PC-9 (cell line): ENCODE measurements at regions not wholly inside any gene's neighbourhood (a gene's known extent, or its start where the extent isn't known, plus 50 kb on each side); places are given as distances from the start of the nearest gene placed in this dataset.

Experiments
- BruUV-seq: library from RNA; stranded (reverse); fragments of 400-500 nt; replicated peaks from 2 replicates; lab custom pipeline; 2021; lab: Mats Ljungman, UMichigan
- CTCF ChIA-PET: fragments of 300-600 bp; sonication (Branson Sonifier 250); formaldehyde crosslinking; loops from one replicate; lab custom pipeline; 2022; ENCODE audit warnings: antibody characterized with exemption; lab: Charles Lee
- POLR2A ChIA-PET: fragments of 300-600 bp; sonication (Branson Sonifier 250); formaldehyde crosslinking; loops from one replicate; lab custom pipeline; 2022; ENCODE audit warnings: antibody characterized with exemption; ENCODE audit not compliant: unreplicated experiment; lab: Charles Lee
- DNase-seq, 2 experiments: peaks; one replicate each; pipeline versions ENCODE4 v3.0.0 to v3.0.0-alpha.2; 2015 to 2022; ENCODE audit warnings: mixed read lengths in 1 of 2
- H2AFZ ChIP-seq: fragments of 200-600 bp; sonication (generic); 2 replicates; pipeline ENCODE4 v1.8.1; 2017; ENCODE audit warnings: antibody characterized with exemption
- H3F3A ChIP-seq: fragments of 200-600 bp; sonication (generic); 2 replicates; pipeline ENCODE4 v1.8.1; 2017; ENCODE audit warnings: antibody characterized with exemption, mild to moderate bottlenecking, low read depth; ENCODE audit not compliant: insufficient read depth
- H3K27ac ChIP-seq: fragments of 200-600 bp; sonication (generic); 2 replicates; pipeline ENCODE4 v1.6.1; 2016; ENCODE audit warnings: mixed run types
- H3K27me3 ChIP-seq: fragments of 200-600 bp; sonication (generic); 2 replicates; pipeline ENCODE4 v1.6.1; 2016; ENCODE audit warnings: low read depth, mixed run types; ENCODE audit not compliant: insufficient read depth
- H3K36me3 ChIP-seq: fragments of 200-600 bp; sonication (generic); 2 replicates; pipeline ENCODE4 v1.6.1; 2016; ENCODE audit warnings: low read depth, mixed run types
- H3K4me1 ChIP-seq: fragments of 200-600 bp; sonication (generic); replicated peaks from 2 replicates; pipeline ENCODE4 v1.6.1; 2016; ENCODE audit warnings: mixed run types; ENCODE audit not compliant: insufficient read depth
- H3K4me2 ChIP-seq: fragments of 200-600 bp; sonication (generic); 2 replicates; pipeline ENCODE4 v1.6.1; 2017; ENCODE audit warnings: mixed run types
- H3K4me3 ChIP-seq: fragments of 200-600 bp; sonication (generic); 2 replicates; pipeline ENCODE4 v1.6.1; 2016; ENCODE audit warnings: mixed run types
- H3K79me2 ChIP-seq: fragments of 200-600 bp; sonication (generic); 2 replicates; pipeline ENCODE4 v1.6.1; 2017; ENCODE audit warnings: low read depth, mixed run types
- H3K9me2 ChIP-seq: fragments of 200-600 bp; sonication (generic); 2 replicates; pipeline ENCODE4 v1.8.1; 2017; ENCODE audit warnings: mild to moderate bottlenecking; ENCODE audit not compliant: insufficient read depth
- H3K9me3 ChIP-seq: fragments of 200-600 bp; sonication (generic); 2 replicates; pipeline ENCODE4 v1.8.1; 2016; ENCODE audit warnings: low read depth; ENCODE audit not compliant: insufficient read depth
- H4K20me1 ChIP-seq: fragments of 200-600 bp; sonication (generic); 2 replicates; pipeline ENCODE4 v1.8.1; 2017; ENCODE audit not compliant: insufficient read depth
- CTCF ChIP-seq: fragments of 200-600 bp; sonication (generic); conservative IDR thresholded peaks from 2 replicates; pipeline ENCODE4 v1.6.1; 2017; ENCODE audit warnings: mixed run types, antibody characterized with exemption, mild to moderate bottlenecking, moderate library complexity
- EZH2 ChIP-seq: fragments of 200-600 bp; sonication (generic); IDR thresholded peaks from 2 replicates; pipeline ENCODE4 v1.8.0; 2017; ENCODE audit warnings: antibody characterized with exemption, low read depth
- intact Hi-C: fragments of 100-400 bp; cut with micrococcal nuclease; formaldehyde crosslinking; loops from one replicate; pipeline ENCODE4 v1.10.0; 2022; ENCODE audit not compliant: unreplicated experiment

GRCh38 chr3:106275592-106275991 is 406.8 kb upstream of the CBLB start:
- H3K4me2 ChIP-seq = no peak overlapping the region
- TF ChIP-seq EZH2 (no peak), CTCF (no peak)
- H3F3A ChIP-seq = no peaks in the 10 kb centered on the region
- DNase-seq = no peak
- CTCF ChIA-PET = no interaction called here
- no peak overlapping the region for H2AFZ ChIP-seq
- no peak overlapping the region for H3K4me3 ChIP-seq
- no TSS peak for BruUV-seq
- H3K9me3 ChIP-seq = no peaks in the 10 kb centered on the region
- H3K36me3 ChIP-seq = no peaks in the 10 kb centered on the region
- H3K79me2 ChIP-seq = no peaks in the 10 kb centered on the region
- no peak overlapping the region for H3K27ac ChIP-seq
- H3K9me2 ChIP-seq = no peaks in the 10 kb centered on the region; the same call in 1 of the 2 replicates
- H3K4me1 ChIP-seq = no peaks in the 10 kb centered on the region
- no peaks in the 10 kb centered on the region for H4K20me1 ChIP-seq
- POLR2A ChIA-PET = no interaction called here
- no peaks in the 10 kb centered on the region for H3K27me3 ChIP-seq
- intact Hi-C loops = no loop called here

GRCh38 chr3:106276151-106276550 is 407.3 kb upstream of the CBLB start:
- Histone ChIP-seq H3K9me2 (no peaks in the 10 kb centered on the region; the same call in 1 of the 2 replicates), H3K79me2 (no peaks in the 10 kb centered on the region), H3K27ac (no peak overlapping the region), H3K4me3 (no peak overlapping the region), H3K9me3 (no peaks in the 10 kb centered on the region), H4K20me1 (no peaks in the 10 kb centered on the region), H3K4me2 (no peak overlapping the region), H2AFZ (no peak overlapping the region), H3K27me3 (no peaks in the 10 kb centered on the region), H3K4me1 (no peaks in the 10 kb centered on the region), H3F3A (no peaks in the 10 kb centered on the region), H3K36me3 (no peaks in the 10 kb centered on the region)
- DNase-seq = no peak
- CTCF ChIA-PET = no interaction called here
- TF ChIP-seq EZH2 (no peak), CTCF (no peak)
- POLR2A ChIA-PET = no interaction called here
- BruUV-seq = no TSS peak
- intact Hi-C loops = no loop called here

GRCh38 chr3:106276755-106277612 is 408.2 kb upstream of the CBLB start:
- Histone ChIP-seq H3K79me2 (no peaks in the 10 kb centered on the region), H3K9me3 (no peaks in the 10 kb centered on the region), H3K36me3 (no peaks in the 10 kb centered on the region), H3K27me3 (no peaks in the 10 kb centered on the region), H4K20me1 (no peaks in the 10 kb centered on the region), H3F3A (no peaks in the 10 kb centered on the region), H3K4me3 (no peak overlapping the region), H3K9me2 (no peaks in the 10 kb centered on the region; the same call in 1 of the 2 replicates), H3K4me2 (no peak overlapping the region), H3K27ac (no peak overlapping the region), H2AFZ (0 out of 2 replicates have a peak overlapping the region, but pooled peaks have one; percentile 2), H3K4me1 (no peaks in the 10 kb centered on the region)
- no peak for DNase-seq
- CTCF ChIA-PET = no interaction called here
- intact Hi-C loops = no loop called here
- BruUV-seq = no TSS peak
- POLR2A ChIA-PET = no interaction called here
- TF ChIP-seq CTCF (no peak), EZH2 (no peak)
